Activated naive CD8-positive, alpha-beta T cell treated with anti-CD3 and anti-CD28 coated beads, Interleukin-2, amount 50 U/mL, for 16 hours (primary cell): ENCODE measurements at regions not wholly inside any gene's neighbourhood (a gene's known extent, or its start where the extent isn't known, plus 50 kb on each side); places are given as distances from the start of the nearest gene placed in this dataset.
"Not testable (repeated sequence)": the region's sequence is repeated elsewhere in the genome, so short reads cannot be mapped to it uniquely, and the experiment has no call there.

Experiments used
- DNase-seq: peaks from one replicate; pipeline ENCODE4 v3.0.0-alpha.2; 2020; ENCODE audit warnings: low read depth, low spot score

- DNase-seq = no peak
Measured at GRCh38 chr20:4469910-4470309, 216.3 kb upstream of the PRNP start.

GRCh38 chr20:4468114-4468513 lies 218.1 kb upstream of the PRNP start:
- no peak for DNase-seq

GRCh38 chr20:4465855-4466545 lies 216.9 kb upstream of the ADRA1D start:
- no peak for DNase-seq

- DNase-seq = no peak
Measured at GRCh38 chr20:4465212-4465611, 216.1 kb upstream of the ADRA1D start.

GRCh38 chr20:4462801-4463200 lies 213.7 kb upstream of the ADRA1D start:
- DNase-seq = not testable (repeated sequence)

GRCh38 chr20:4459081-4459480 lies 210.0 kb upstream of the ADRA1D start:
- no peak for DNase-seq

- no peak for DNase-seq
Measured at GRCh38 chr20:4457566-4458543, 208.8 kb upstream of the ADRA1D start.

- DNase-seq = no peak
Measured at GRCh38 chr20:4455996-4456395, 206.9 kb upstream of the ADRA1D start.

- no peak for DNase-seq
Measured at GRCh38 chr20:4455301-4455701, 206.2 kb upstream of the ADRA1D start.

GRCh38 chr20:4454111-4454510 lies 205.0 kb upstream of the ADRA1D start:
- DNase-seq = no peak

- no peak for DNase-seq
Measured at GRCh38 chr20:4453359-4453758, 204.3 kb upstream of the ADRA1D start.

- DNase-seq = no peak
Measured at GRCh38 chr20:4451487-4452081, 202.5 kb upstream of the ADRA1D start.

GRCh38 chr20:4449957-4450715 lies 201.0 kb upstream of the ADRA1D start:
- no peak for DNase-seq

- DNase-seq = no peak
Measured at GRCh38 chr20:4445784-4446183, 196.7 kb upstream of the ADRA1D start.

GRCh38 chr20:4445331-4445730 lies 196.2 kb upstream of the ADRA1D start:
- no peak for DNase-seq

GRCh38 chr20:4444404-4444803 lies 195.3 kb upstream of the ADRA1D start:
- no peak for DNase-seq

- DNase-seq = no peak
Measured at GRCh38 chr20:4443016-4443415, 193.9 kb upstream of the ADRA1D start.

GRCh38 chr20:4441871-4442270 lies 192.8 kb upstream of the ADRA1D start:
- DNase-seq = no peak

- DNase-seq = no peak
Measured at GRCh38 chr20:4441191-4441590, 192.1 kb upstream of the ADRA1D start.

GRCh38 chr20:4439461-4439860 lies 190.4 kb upstream of the ADRA1D start:
- DNase-seq = no peak

GRCh38 chr20:4437131-4437530 lies 188.0 kb upstream of the ADRA1D start:
- DNase-seq = no peak
